ACHN (cell line): ENCODE measurements at regions not wholly inside any gene's neighbourhood (a gene's known extent, or its start where the extent isn't known, plus 50 kb on each side); places are given as distances from the start of the nearest gene placed in this dataset.
A peak's percentile ranks its signal among the peaks of the same experiment; 100 is the strongest.

Experiments used
- DNase-seq: peaks from one replicate; pipeline ENCODE4 v3.0.0-alpha.2; 2015
- in situ Hi-C: cut with HindIII; loops from 2 replicates; pipeline ENCODE4 v1.10.0; 2017; ENCODE audit warnings: low sequenced_read_pairs, low pct_ligation_motif_present, low pct_unique_long_range_greater_than_20kb

GRCh38 chr14:87184180-87184579, 808.8 kb downstream of the GALC start:
- in situ Hi-C loops, result no loop called here
- no peak for DNase-seq

DNA sequence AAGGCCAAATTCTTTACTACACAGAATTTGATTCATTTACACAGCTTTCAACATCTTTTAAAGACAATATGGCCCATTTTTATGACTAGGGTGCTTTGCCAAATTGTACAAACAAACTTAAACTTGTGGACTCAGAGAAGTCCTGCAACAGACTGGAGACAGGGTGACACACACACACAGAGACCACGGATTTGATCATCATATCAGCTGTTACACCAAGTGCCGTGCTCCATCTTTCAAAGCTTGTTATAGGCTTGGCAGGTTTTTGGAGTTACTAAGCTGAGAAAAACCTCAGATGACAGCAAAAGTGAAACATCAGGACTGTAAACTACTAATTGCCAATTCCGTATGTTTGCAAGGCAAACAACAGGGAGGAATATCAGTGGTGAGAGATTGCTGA, 811.7 kb downstream of the GALC start:
- in situ Hi-C loops, result no loop called here
- DNase-seq, result no peak

- DNase-seq, result peak; percentile 3
- in situ Hi-C loops, result no loop called here
Observed at GRCh38 chr14:87179936-87180335, 813.0 kb downstream of the GALC start.

DNA sequence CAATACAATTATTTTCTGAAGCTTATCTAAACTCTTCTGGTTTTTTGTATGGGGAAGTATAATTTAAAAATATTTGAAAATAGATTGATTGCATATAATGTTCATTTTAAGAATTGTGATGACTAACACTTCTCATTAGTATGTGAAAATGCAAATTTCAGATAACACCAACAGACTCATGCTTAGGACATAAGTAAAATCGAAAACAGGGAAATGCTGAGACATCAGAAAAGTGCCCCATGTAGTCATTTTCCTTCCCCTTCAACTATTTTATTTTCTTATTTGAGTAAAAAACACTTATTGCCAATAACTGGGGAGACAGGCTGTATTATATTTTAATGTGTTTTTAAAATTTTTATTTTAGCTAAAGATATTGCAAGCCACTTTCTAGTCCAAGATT, 814.7 kb downstream of the GALC start:
- in situ Hi-C loops, result no loop called here
- DNase-seq, result no peak

DNA sequence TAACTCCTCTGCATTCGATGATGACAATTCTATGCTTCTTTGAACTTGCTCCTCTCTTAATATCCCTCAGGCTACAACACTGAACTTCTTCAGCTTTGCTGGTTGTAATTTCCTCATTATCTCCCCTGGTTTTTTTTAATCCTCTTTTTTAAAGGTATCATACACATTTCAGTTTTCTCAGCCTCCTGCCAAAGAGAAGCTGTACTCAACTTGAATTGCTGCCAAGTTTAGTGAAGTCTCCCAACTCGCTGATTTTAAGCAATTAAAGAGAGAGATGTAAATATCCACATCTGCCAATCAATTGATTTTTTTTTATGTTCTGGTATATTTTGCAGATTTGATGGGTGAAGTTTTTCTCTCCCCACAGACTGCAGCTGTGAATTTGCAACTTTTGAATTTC, 817.8 kb downstream of the GALC start:
- DNase-seq, result no peak
- in situ Hi-C loops, result no loop called here

DNA sequence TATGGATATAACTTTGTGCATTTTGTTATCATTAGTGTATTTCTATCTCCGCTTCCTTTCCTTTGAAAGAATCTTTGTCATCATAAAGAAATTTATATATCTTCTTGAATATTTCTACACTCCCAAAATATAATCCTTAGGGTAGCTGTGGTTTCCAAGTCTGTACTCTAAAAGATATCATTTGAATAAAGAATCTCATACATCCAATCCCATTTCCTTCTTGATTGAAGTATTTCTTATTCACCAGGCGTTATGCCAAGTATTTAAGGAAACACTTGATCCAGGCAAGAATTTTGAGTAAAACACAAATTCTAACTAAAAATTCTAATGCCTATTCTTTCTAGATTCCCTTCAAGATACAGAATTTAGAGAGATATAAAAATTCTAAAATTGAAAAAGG, 821.8 kb downstream of the GALC start:
- in situ Hi-C loops, result no loop called here
- no peak for DNase-seq

DNA sequence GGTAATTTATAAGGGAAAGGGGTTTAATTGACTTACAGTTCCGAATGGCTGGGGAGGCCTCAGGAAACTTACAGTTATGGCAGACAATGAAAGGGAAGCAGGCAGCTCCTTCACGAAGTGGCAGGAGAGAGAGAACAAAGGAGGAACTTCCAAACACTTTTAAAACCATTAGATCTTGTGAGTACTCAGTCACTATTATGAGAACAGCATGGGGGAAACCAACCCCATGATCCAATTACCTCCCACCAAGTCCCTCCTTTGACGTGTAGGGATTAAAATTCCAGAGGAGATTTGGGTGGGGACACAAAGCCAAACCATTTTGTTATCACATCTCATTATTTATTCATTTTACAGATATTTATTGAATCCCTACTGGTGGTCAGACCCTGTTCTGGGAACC, 822.8 kb downstream of the GALC start:
- DNase-seq, result no peak
- in situ Hi-C loops, result no loop called here

GRCh38 chr14:87169362-87169761, 823.6 kb downstream of the GALC start:
- in situ Hi-C loops, result no loop called here
- no peak for DNase-seq

DNA sequence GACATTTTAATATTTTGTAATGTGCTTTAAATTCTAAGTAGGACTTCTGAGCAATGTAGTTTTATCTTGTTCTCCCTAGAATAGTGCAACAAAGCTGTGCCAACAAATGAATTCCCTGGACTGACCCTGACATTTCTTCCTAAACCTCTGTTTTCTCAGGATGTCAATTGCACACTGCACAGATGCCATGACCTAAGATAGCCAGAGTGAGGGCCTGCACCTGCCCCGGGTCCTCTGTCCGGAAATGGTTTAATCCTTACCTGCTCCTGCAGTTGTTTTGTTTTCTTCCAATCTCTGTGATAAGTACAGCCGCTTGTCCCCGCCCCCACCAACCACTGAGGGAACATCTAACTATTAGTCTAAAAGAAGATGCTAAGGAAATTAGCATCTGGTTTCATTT, 831.5 kb downstream of the GALC start:
- in situ Hi-C loops, result no loop called here
- DNase-seq, result no peak

DNA sequence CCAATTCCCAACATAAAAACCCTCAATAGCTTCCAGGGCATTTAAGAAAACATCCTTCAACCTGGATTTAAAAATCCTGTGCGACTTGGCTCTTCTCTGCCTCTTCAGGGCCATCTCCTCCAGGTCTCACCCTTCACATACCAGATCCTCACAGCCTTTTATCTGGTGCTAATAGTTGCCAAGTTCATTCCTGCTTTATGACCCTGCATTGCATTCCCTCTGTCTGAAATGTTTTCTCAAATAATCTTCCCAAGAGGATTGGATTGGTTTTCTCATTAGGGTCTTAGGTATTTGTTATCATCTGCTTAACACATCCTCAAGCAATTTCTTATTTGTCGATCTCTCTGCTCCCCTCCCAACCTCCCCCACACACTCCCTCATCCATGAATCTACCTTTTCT, 832.0 kb downstream of the GALC start:
- in situ Hi-C loops, result no loop called here
- no peak for DNase-seq

- in situ Hi-C loops, result no loop called here
- no peak for DNase-seq
Observed at GRCh38 chr14:87158283-87158682, 834.7 kb downstream of the GALC start.

DNA sequence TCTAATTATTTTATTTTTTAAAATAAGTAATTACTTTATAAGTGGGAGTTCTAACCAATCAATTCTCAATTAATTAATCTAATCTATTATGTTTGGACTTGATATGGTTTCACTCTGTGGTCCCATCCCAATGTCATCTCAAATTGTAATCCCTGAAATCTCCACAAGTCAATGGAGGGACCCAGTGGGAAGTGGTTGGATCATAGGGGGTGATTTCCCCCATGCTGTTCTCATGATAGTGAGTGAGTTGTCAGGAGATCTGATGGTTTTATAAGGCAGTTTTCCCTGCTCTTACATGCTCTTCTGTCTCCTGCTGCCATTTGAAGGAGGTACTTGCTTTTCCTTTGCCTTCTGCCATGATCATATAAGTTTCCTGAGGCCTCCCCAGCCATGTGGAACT, 836.1 kb downstream of the GALC start:
- no peak for DNase-seq
- in situ Hi-C loops, result no loop called here

DNA sequence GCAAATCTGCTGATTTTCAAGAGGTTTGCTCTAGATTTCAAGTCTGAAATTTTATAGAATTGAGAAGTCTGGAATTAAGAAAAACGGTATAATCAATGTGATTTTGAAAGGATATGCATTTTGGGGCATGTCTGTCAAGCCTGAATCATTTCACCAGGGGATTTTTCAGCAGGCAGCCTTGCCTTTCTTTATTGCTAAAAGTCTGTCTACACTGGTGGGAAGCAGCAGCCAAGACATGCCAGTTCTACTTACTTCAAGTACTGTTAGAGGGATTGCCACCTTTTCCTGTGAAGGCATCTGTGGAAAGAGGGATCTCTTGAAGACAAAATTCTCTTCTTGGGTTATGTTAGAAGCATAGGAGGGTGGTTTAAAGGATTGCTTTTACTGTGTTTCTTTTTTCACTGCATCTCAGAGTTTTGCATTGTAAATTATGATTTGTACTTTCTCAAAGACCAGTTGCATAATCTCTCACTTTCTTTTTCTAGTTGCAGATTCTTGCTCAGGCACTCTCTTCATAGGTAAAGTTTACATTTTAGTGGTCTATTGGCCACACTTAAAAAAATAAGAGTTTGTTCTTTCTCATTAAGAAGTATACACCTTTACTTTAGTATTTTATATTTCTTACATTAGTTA, 837.0 kb downstream of the GALC start:
- no peak for DNase-seq
- in situ Hi-C loops, result no loop called here

DNA sequence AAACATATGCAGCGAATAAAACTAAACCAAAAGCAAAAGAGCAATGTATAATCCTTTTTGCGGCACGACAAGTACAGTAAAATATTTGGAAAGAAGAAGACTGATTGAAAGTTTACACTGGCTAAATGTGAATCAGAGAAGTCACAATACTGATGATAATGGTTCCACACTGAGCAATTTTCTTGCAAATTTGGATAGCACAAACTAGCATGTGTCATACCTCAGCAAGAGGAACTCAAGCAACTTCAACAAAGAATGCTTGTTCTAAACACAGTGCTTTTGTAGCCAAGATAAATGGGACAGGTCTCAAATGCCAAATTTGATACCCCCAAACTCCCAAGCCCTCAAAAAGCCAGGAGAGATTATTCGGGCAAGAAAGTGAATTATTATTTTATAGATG, 839.1 kb downstream of the GALC start:
- in situ Hi-C loops, result no loop called here
- DNase-seq, result no peak

DNA sequence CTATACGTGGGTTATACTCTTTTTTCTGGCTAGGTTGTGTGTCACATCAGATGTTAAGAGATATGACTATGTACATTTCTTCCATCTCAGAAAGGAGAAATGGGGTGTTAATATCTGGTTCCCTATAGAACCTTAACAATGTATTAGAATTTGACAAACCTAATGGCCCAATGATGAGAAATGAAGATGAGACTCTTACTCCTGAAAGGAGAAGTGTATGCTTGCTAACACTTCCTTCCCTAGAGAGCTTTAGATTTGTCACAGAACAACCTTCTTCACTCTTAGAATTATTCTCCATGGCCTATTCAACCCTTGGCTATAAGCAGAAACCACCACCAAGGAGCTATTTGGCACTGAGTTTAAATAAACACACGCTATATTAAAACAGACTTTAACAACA, 839.6 kb downstream of the GALC start:
- in situ Hi-C loops, result no loop called here
- no peak for DNase-seq

GRCh38 chr14:87152693-87153092, 840.3 kb downstream of the GALC start:
- in situ Hi-C loops, result no loop called here
- no peak for DNase-seq

DNA sequence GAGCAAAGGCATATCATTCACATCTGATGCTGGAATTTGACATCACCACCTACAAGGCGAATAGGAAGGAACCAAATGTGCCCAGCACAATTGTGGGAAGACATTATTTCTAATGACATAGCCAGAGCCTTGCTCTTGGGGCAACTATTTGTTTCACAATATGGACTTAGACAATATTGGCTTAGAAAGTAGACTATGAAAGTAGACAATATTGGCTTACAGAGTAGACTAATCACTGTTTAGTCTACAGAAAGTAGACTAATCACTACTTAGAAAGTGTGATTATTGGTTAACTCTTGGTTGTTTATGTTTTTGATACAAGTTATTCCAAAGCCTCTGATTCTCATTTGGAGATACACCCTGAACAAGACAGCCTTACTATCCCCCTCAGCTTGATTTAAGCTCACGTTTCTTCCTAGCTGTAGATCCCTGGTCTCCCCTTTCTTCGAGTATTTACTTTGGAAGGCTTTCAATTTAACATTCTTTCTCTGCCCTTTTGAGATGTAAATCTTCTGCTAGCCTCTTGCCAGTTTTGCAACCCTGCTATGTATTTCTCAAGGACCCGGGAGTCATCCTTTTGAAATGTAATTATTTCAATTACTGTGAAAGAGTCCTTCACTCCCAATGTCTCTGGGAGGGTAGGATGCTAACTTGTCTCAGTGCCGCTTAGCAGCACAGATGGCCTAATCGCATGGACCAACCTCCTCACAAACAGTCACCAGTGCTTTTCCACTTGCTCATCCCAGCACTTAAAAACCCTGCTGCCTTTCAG, 843.2 kb downstream of the GALC start:
- in situ Hi-C loops, result no loop called here
- DNase-seq, result no peak

DNA sequence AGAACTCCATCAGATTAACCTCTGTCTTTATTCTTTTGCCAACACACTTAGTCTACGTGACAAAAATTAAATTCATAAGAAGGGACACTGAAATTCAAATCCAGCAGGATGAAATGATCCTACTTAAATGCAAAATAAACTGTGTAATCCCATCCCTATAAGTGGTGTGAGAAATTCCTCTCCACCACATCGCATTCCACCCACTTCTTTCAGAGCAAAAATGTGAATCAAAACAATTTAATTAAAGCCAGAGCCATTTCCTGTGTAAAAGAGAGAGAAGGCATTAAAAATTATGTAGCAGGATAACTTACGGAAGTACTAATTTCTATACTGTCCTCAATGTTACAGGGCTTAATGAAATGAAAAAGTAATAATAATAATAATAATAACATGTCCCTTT, 844.3 kb downstream of the GALC start:
- no peak for DNase-seq
- in situ Hi-C loops, result no loop called here

- DNase-seq, result no peak
- in situ Hi-C loops, result no loop called here
Observed at GRCh38 chr14:87142551-87143211, 850.3 kb downstream of the GALC start.

DNA sequence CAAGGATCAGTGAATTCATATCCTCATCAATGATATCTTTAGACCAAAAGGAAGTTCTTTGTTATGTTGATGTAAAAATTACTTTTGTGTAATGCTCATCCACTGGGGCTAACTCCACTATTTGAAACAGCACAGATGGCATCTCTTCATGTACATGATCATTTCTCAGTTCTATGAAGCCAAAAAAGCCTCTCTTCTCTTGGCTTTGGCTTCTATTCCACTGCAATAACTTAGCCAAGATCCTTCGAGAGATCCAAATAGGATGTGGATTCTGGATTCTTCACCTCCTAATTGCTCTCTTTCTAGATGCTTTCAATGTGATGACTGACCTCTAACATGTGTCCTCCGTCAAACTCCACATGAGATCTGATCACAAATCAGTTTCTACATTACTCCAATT, 851.2 kb downstream of the GALC start:
- DNase-seq, result no peak
- in situ Hi-C loops, result no loop called here
